Endometrium (tissue), 2 donors: ENCODE measurements at regions not wholly inside any gene's neighbourhood (a gene's known extent, or its start where the extent isn't known, plus 50 kb on each side); places are given as distances from the start of the nearest gene placed in this dataset.

Experiments
- FAIRE-seq: peaks from 2 replicates; lab custom pipeline; 2012; peaks lifted over from hg19 to GRCh38; lab: Jason Lieb, UNC
- donor health status: control.
- donor health status: control.

- no peak for FAIRE-seq
Observed at GRCh38 chr6:55696501-55696900, 117.5 kb upstream of the HMGCLL1 start.

GRCh38 chr6:55696041-55696440 is 117.0 kb upstream of the HMGCLL1 start:
- FAIRE-seq: no peak

- FAIRE-seq: no peak
Observed at GRCh38 chr6:55694759-55695158, 115.8 kb upstream of the HMGCLL1 start.

GRCh38 chr6:55694148-55694547 is 115.2 kb upstream of the HMGCLL1 start:
- FAIRE-seq: no peak

GRCh38 chr6:55679503-55679902 is 100.5 kb upstream of the HMGCLL1 start:
- no peak for FAIRE-seq

GRCh38 chr6:55678330-55679224 is 99.6 kb upstream of the HMGCLL1 start:
- no peak for FAIRE-seq

- FAIRE-seq: no peak
Observed at GRCh38 chr6:55676736-55677135, 97.7 kb upstream of the HMGCLL1 start.

GRCh38 chr6:55675941-55676340 is 96.9 kb upstream of the HMGCLL1 start:
- no peak for FAIRE-seq

- FAIRE-seq: no peak
Observed at GRCh38 chr6:55674672-55675071, 95.7 kb upstream of the HMGCLL1 start.

GRCh38 chr6:55670850-55671413 is 91.9 kb upstream of the HMGCLL1 start:
- no peak for FAIRE-seq

- no peak for FAIRE-seq
Observed at GRCh38 chr6:55669028-55669427, 90.0 kb upstream of the HMGCLL1 start.

- FAIRE-seq: no peak
Observed at GRCh38 chr6:55668591-55668990, 89.6 kb upstream of the HMGCLL1 start.

- FAIRE-seq: no peak
Observed at GRCh38 chr6:55667341-55667740, 88.3 kb upstream of the HMGCLL1 start.

GRCh38 chr6:55666606-55667225 is 87.7 kb upstream of the HMGCLL1 start:
- FAIRE-seq: peak; percentile 76

- FAIRE-seq: no peak
Observed at GRCh38 chr6:55666037-55666436, 87.0 kb upstream of the HMGCLL1 start.

- no peak for FAIRE-seq
Observed at GRCh38 chr6:55664591-55665587, 85.9 kb upstream of the HMGCLL1 start.

- no peak for FAIRE-seq
Observed at GRCh38 chr6:55663914-55664313, 84.9 kb upstream of the HMGCLL1 start.

GRCh38 chr6:55659304-55659703 is 80.3 kb upstream of the HMGCLL1 start:
- no peak for FAIRE-seq

- no peak for FAIRE-seq
Observed at GRCh38 chr6:55654445-55654844, 75.5 kb upstream of the HMGCLL1 start.

- no peak for FAIRE-seq
Observed at GRCh38 chr6:55652429-55652828, 73.4 kb upstream of the HMGCLL1 start.

- no peak for FAIRE-seq
Observed at GRCh38 chr6:55651015-55651414, 72.0 kb upstream of the HMGCLL1 start.

- FAIRE-seq: no peak
Observed at GRCh38 chr6:55643861-55644260, 64.9 kb upstream of the HMGCLL1 start.
